HG03442 (cell line): ENCODE measurements at regions not wholly inside any gene's neighbourhood (a gene's known extent, or its start where the extent isn't known, plus 50 kb on each side); places are given as distances from the start of the nearest gene placed in this dataset.
"Not testable (repeated sequence)": the region's sequence is repeated elsewhere in the genome, so short reads cannot be mapped to it uniquely, and the experiment has no call there.

Experiments used
- ATAC-seq: cut with Tn5 transposase; IDR thresholded peaks from one replicate; pipeline ENCODE4 v1.9.1; 2021; ENCODE audit warnings: mild to moderate bottlenecking, moderate library complexity; ENCODE audit not compliant: unreplicated experiment

- ATAC-seq: no peak
Observed at GRCh38 chr6:169101981-169102380, 151.7 kb downstream of the THBS2 start.

DNA sequence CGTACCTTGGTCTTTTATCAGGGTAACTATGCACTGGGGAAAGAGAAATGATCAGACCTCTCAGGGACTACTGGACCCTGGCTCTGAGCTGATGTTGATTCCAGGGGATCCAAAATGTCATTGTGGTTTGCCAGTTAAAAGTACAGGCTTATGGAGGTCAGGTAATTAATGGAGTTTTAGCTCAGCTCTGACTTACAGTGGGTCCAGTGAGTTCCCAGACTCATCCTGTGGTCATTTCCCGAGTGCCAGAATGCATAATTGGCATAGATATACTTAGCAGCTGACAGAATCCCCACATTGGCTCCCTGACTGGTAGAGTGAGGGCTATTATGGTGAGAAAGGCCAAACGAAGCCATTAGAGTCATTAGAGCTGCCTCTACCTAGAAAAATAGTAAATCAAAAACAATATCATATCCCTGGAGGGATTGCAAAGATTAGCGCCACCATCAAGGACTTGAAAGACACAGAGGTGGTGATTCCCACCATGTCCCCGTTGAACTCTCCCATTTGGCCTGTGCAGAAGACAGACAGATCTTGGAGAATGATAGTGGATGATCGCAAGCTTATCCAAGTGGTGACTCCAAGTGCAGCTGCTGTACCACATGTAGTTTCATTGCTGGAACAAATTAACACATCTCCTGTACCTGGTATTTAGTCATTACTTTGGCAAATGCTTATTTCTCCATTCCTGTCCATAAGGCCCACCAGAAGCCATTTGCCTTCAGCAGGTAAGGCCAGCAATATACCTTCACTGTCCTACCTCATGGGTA lies 152.4 kb downstream of the THBS2 start:
- ATAC-seq: no peak

DNA sequence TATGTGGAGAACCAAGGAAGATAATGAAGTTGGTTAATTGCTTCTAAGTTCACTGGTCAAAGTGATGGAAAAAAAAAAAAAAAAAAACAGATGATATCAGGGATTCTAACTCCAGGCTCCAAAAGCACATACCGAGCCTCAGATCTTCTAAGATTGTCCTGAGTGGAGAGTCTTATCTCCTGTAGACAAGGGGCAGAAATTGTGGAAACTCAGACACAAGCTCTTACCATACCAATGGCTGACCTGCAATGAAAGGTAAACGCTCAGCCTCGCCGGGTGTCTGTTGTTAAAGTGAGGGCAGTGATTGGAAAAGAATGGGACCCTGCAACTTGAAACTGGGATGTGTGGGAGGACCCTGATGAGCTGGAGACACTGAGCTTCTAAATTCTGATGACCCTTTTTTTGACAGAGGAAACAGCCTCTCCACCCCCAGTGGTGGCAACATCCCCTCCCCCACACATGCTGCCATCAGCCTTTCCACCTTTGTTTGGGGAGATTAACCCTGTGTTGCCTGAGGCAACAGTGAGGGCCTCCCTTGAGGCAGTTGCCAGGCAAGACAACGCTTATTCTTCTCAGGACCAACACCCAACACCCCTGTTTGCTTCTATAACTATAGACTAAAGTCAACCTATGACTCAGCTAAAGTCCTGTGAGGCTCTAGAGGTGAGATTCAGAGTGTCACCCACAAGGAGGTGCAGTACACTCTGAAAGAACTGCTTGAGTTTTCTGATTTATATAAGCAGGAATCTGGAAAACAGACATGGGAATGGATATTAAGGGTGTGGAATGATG lies 154.0 kb downstream of the THBS2 start:
- ATAC-seq: no peak

DNA sequence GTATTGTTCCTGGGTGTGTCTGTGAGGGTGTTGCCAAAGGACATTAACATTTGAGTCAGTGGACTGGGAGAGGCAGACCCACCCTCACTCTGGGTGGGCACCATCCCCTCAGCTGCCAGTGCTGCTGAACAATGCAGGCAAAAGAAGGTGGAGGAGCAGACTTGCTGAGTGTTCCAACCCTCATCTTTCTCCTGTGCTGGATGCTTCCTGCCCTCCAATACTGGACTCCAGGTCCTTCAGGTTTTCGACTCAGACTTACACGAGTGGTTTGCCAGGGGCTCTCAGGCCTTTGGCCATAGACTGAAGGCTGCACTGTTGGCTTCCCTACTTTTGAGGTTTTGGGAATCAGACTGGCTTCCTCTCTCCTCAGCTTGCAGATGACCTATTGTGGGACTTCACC lies 155.0 kb downstream of the THBS2 start:
- not testable (repeated sequence) for ATAC-seq

DNA sequence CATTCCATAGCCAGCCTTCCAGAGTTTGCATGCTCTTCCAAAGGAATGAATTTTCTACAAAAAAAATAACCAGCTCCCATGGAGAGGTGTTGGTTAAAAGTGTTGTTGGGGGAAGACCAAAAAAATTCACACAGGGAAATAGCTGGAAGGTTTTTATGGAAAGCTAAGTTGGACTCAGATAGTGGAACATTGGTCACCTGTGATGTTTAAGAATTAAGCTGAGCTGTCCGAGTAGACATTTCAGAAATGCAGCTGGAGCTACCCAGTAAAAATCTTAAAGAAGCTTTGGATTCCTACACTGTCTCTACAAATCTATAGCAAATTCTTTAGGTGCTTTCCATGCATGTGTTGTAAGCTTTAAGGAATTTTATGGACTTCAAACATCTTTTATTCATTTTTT lies 155.5 kb downstream of the THBS2 start:
- ATAC-seq: no peak

DNA sequence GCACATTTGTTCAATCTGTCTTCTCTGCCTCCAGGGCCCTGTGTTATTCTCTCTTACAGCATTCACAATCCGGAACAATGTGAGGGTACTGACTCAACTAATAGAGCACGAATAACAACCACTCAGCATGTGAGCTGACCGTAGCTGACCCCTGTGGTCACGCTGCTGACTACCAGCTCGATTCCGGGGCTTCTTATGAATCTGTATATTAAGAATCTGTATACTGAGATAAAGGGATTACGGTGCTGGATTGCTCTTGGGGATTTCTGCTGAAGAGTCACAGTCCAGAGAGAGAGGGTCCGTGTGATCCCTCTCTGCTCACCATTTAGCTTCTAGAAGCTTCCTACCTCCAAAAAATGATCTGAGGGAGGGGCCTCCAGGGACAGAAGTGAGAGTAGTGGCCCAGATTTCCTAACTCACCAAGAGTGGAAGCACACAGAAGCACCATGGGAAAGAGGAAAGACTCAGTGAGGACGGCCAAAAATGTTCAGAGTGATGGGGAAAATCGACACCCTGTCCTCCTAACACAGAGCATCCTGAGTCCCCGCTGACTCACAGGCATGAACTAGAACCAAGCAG lies 156.2 kb downstream of the THBS2 start:
- no peak for ATAC-seq

DNA sequence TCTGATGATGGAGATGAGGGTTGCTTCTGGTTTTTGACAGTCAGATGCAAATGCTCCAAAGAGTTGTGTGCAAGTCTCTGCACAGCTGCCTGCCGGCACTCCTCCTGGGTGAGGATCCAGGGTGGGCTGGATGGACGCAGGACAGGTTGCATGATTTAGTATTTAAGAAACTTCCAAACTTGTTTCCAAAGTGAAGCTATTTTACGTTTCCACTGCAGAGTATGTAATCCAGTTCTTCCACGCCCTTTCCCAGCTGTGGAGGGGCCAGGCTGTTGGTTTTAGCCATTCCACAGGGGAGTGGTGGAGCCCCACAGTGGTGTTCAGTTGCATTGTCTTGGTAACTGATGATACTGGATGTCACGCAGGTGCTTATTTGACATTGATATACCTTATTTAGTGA lies 157.3 kb downstream of the THBS2 start:
- ATAC-seq: no peak

DNA sequence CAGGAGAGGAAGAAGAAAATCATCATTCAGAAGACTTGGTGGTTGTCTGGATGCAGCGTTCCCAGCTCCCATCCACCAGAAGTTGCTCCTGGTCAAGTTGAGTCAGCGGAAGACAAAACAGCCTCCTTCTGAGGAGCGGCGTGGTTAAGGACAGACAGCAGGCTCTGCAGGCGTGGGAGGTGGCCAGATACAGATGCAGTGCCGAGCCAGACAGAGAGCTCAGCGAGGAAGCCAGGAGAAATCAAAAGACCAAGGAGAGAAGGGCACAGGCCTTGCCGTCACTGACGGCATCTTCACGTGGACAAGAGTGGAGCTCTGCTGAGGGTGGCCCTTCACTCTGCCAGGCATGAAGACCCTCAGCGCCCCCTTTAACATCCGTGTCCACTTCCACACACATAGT lies 158.5 kb downstream of the THBS2 start:
- no peak for ATAC-seq

GRCh38 chr6:169094552-169094950 lies 159.1 kb downstream of the THBS2 start:
- ATAC-seq: no peak

DNA sequence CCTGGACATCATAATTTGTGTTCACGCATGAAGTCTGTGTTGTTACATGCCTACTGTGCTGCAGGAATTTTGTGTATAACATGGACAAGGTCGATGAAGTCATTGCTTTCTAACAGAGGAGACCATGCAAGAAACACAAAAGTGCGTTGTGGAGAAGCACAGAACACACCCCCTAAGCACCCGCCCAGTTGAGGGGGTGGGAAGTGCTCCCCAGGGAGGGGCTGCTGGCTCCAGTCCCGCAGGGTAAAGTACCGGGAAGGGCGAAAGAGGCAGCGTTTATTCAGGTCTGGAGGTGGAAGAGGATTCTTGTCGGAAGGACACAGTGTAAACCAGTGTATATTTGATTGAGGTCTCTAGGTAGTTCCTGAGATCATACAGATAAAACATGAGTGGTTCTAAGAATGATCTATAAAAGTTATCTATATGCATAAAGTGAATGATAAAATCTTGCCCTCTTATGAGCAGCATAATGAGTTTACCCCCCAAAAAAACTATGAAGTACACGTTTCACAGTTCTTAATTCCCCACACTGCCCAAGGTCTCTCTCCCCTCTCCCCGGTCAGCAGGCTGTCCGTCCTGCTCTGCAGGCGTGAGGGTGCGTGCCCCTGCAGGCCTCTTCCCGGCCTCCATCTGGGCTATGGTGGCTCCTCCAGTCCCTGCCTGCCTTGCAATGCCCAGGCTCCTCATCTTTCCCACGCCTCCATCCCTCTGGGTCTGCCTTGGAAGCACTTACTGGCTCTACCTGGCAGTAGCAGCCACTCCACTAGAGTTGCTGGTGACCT lies 159.7 kb downstream of the THBS2 start:
- ATAC-seq: no peak

- no peak for ATAC-seq
Observed at GRCh38 chr6:169093066-169093723, 160.5 kb downstream of the THBS2 start.

DNA sequence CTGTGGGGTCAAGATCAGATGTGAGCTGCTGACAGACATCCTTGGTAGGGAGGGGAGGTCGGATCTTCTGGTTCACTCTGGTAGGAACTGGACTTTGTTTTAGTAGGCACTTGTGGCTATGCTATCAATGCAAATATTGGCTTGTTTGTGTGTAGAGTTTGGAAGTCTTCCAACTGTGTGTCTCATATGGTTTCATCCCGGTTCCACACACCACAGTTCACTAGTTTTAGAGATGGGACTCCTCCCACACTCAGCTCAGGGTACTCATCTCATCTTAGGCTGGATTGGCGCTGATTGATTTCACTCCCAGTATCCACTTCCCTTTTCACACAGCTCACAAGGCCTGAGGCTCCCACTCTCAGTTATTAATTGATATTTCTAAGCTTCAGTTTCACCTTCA lies 161.3 kb downstream of the THBS2 start:
- ATAC-seq: peak; percentile 93

- not testable (repeated sequence) for ATAC-seq
Observed at GRCh38 chr6:169090514-169091127, 163.0 kb downstream of the THBS2 start.

GRCh38 chr6:169088762-169089161 lies 164.9 kb downstream of the THBS2 start:
- no peak for ATAC-seq

DNA sequence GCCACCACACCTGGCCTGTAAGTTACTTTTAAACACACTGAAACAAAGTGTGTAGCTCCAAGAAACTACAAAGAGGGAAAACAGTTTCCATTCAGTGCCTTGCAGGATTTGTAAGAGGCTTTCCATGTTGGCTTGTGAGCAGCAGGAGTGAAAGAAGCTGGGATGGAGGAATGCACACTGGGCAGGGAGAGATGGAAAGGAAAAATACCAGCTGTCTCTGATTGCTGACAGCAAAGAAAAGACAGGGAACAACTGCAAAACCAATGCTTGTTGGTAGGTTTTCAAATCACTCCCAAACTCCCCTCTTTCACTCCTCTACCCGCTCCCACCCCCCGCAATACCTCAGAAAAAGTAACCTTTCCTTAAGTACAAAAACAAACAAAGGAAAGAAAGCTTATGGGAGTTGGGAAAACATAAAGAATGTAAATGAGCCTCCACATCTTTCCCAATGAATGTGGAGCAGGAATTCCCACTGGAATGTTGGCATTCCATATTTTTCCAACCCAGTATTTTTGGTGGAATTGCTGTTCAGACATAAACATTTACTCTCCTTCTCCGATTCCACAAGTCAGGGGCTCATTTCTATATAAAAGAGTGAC lies 166.1 kb downstream of the THBS2 start:
- no peak for ATAC-seq

- not testable (repeated sequence) for ATAC-seq
Observed at GRCh38 chr6:169086616-169087015, 167.0 kb downstream of the THBS2 start.

DNA sequence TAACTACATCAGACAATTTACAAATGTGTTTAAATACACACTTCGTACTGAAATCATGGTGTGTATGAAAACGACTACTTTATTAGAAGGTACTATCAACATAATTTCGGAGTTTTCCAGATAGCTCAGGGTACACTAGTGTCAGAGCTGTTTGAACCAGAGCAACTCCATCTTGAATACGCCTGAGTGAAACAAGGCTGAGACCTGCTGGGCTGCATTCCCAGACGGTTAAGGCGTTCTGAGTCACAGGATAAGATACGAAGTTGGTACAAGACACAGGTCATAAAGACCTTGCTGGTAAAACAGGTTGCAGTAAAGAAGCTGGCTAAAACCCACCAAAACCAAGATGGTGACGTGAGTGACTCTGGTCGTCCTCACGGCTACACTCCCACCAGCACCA lies 167.6 kb downstream of the THBS2 start:
- no peak for ATAC-seq

DNA sequence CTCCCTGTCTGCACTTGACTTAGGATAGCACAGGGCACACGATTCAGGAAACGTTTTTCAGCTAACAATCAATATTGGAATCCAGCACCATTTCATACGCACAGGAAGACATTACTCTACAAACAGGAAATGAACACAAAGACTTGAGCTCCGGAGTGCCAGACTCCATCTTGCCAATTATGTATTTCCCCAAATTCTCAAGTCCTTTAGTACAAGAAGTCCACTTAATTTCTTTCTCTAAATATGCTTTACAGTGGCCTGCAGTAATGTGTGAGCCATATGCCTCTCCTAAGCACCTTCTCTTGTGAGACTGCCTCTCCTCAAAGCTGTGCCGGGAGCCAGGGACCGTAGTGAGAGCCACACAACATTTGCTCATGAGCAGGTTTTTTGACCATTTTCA lies 168.2 kb downstream of the THBS2 start:
- ATAC-seq: no peak

- ATAC-seq: not testable (repeated sequence)
Observed at GRCh38 chr6:169084557-169084956, 169.1 kb downstream of the THBS2 start.

DNA sequence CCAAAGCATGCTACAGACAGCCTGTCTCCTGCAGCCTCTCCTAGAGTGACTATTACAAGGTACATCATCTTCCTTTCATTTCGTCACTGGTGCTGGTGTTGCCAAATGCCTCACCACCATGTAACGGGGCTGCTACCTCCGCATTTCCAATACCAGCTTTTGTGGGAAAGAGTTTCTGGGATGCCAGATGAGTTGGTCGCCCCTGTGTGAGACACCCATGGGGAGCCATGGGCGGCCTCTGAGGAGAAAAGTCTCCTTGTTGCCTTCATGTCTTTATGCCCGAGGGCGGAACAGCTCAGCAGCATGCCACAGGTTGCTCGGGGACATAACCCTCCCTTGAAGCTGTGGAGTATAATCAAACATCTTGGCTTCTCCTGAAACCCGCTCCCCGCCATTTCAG lies 169.6 kb downstream of the THBS2 start:
- ATAC-seq: no peak
